GM12874 (cell line): ENCODE measurements at regions not wholly inside any gene's neighbourhood (a gene's known extent, or its start where the extent isn't known, plus 50 kb on each side); places are given as distances from the start of the nearest gene placed in this dataset.

Experiments
- CTCF ChIP-seq: IDR thresholded peaks from 2 replicates; pipeline ENCODE4 v1.5.1; 2011; ENCODE audit warnings: low read depth, mild to moderate bottlenecking, control low read depth, low read length, moderate library complexity; ENCODE audit not compliant: insufficient read depth

- no peak for TF ChIP-seq CTCF
Observed at GRCh38 chr2:44098050-44098449, 70.6 kb upstream of the PPM1B start.

- TF ChIP-seq CTCF: no peak
Observed at GRCh38 chr2:44098891-44099290, 69.8 kb upstream of the PPM1B start.

GRCh38 chr2:44100351-44100750 lies 68.3 kb upstream of the PPM1B start:
- TF ChIP-seq CTCF: no peak

- no peak for TF ChIP-seq CTCF
Observed at GRCh38 chr2:44101246-44101645, 67.4 kb upstream of the PPM1B start.

- TF ChIP-seq CTCF: no peak
Observed at GRCh38 chr2:44102790-44103562, 65.7 kb upstream of the PPM1B start.

- no peak for TF ChIP-seq CTCF
Observed at GRCh38 chr2:44103639-44104038, 65.0 kb upstream of the PPM1B start.

- TF ChIP-seq CTCF: no peak
Observed at GRCh38 chr2:44104855-44105271, 63.8 kb upstream of the PPM1B start.
